OCI-LY3 (cell line): ENCODE measurements at regions not wholly inside any gene's neighbourhood (a gene's known extent, or its start where the extent isn't known, plus 50 kb on each side); places are given as distances from the start of the nearest gene placed in this dataset.
A peak's percentile ranks its signal among the peaks of the same experiment; 100 is the strongest.

Source experiments
- H2AFZ ChIP-seq: fragments of 200-600, 300-600 bp; shearing (Covaris generic); 2 replicates; pipeline ENCODE4 v1.6.0; 2014; ENCODE audit warnings: antibody characterized with exemption, low read depth, low read length
- H3K27ac ChIP-seq: fragments of 200-600, 300-600 bp; sonication (generic); 2 replicates; pipeline ENCODE4 v1.5.1; 2014; ENCODE audit warnings: mild to moderate bottlenecking, low read length, moderate library complexity, mixed read lengths
- H3K27me3 ChIP-seq: fragments of 200-600, 300-600 bp; sonication (generic); 2 replicates; pipeline ENCODE4 v1.6.1; 2014; ENCODE audit warnings: low read depth, low read length, mixed read lengths
- H3K36me3 ChIP-seq: fragments of 200-600, 300-600 bp; sonication (generic); replicated peaks from 2 replicates; pipeline ENCODE3; 2014; ENCODE audit warnings: low read depth, low read length, mixed read lengths
- H3K4me1 ChIP-seq: fragments of 300-600, 200-600 bp; sonication (generic); 2 replicates; pipeline ENCODE4 v1.6.1; 2014; ENCODE audit warnings: low read length, mixed read lengths
- H3K4me2 ChIP-seq: fragments of 200-600, 300-600 bp; sonication (generic); 2 replicates; pipeline ENCODE4 v1.6.1; 2014; ENCODE audit warnings: low read length, mixed read lengths
- H3K4me3 ChIP-seq: fragments of 300-600, 200-600 bp; sonication (generic); 2 replicates; pipeline ENCODE4 v1.5.1; 2014; ENCODE audit warnings: antibody characterized with exemption, mild to moderate bottlenecking, low read length, moderate library complexity
- H3K79me2 ChIP-seq: fragments of 300-600, 200-600 bp; shearing (Covaris generic); 2 replicates; pipeline ENCODE4 v1.6.1; 2014; ENCODE audit warnings: mild to moderate bottlenecking, low read length, mixed read lengths
- H3K9ac ChIP-seq: fragments of 300-600, 200-600 bp; shearing (Covaris generic); 2 replicates; pipeline ENCODE4 v1.6.0; 2014; ENCODE audit warnings: mild to moderate bottlenecking, low read length, moderate library complexity
- H3K9me3 ChIP-seq: fragments of 200-600, 300-600 bp; shearing (Covaris generic); 2 replicates; pipeline ENCODE4 v1.6.1; 2014; ENCODE audit warnings: low read length, mixed read lengths; ENCODE audit not compliant: insufficient read depth
- H4K20me1 ChIP-seq: fragments of 200-600, 300-600 bp; sonication (generic); 2 replicates; pipeline ENCODE4 v1.6.1; 2016; ENCODE audit warnings: low read length, mixed read lengths; ENCODE audit not compliant: insufficient read depth
- EZH2phosphoT487 ChIP-seq: fragments of 200-600 bp; shearing (Covaris generic); IDR thresholded peaks from 2 replicates; pipeline ENCODE4 v1.6.1; 2018; ENCODE audit warnings: antibody characterized with exemption, mixed run types, low read depth
- TF ChIP-seq, protein P1 (sequence below): fragments of 200-600, 300-600 bp; sonication (generic); IDR thresholded peaks from 2 replicates; pipeline ENCODE4 v1.5.1; 2014; ENCODE audit warnings: antibody characterized with exemption, low read length, low read depth

DNA sequence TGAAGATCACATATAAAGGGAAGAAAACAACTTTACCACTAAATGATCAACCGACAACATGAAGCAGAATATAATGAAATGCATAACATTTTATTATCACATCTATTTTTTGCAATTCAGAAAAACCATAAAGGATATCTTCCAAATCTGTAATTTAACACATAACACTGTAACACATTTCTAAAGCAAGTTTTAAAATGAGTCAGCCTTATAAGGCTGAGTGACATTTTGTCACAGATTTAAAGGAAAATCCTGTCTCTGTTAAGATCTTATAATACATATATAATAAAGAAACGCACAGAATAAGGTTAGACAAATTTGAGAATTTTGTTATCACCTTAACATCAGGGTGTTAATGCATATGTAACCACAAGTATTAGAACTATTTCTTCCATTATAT lies 198.4 kb upstream of the RASA1 start:
- Histone ChIP-seq H3K4me3 (no peak overlapping the region), H3K4me1 (no peaks in the 10 kb centered on the region), H3K27ac (no peak overlapping the region), H3K9ac (no peak overlapping the region), H4K20me1 (no peaks in the 10 kb centered on the region), H3K9me3 (no peaks in the 10 kb centered on the region), H2AFZ (no peak overlapping the region), H3K36me3 (no peaks in the 10 kb centered on the region), H3K27me3 (no peaks in the 10 kb centered on the region), H3K79me2 (no peaks in the 10 kb centered on the region), H3K4me2 (no peak overlapping the region)
- TF ChIP-seq, protein P1, sequence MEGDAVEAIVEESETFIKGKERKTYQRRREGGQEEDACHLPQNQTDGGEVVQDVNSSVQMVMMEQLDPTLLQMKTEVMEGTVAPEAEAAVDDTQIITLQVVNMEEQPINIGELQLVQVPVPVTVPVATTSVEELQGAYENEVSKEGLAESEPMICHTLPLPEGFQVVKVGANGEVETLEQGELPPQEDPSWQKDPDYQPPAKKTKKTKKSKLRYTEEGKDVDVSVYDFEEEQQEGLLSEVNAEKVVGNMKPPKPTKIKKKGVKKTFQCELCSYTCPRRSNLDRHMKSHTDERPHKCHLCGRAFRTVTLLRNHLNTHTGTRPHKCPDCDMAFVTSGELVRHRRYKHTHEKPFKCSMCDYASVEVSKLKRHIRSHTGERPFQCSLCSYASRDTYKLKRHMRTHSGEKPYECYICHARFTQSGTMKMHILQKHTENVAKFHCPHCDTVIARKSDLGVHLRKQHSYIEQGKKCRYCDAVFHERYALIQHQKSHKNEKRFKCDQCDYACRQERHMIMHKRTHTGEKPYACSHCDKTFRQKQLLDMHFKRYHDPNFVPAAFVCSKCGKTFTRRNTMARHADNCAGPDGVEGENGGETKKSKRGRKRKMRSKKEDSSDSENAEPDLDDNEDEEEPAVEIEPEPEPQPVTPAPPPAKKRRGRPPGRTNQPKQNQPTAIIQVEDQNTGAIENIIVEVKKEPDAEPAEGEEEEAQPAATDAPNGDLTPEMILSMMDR = no peak
- TF ChIP-seq EZH2phosphoT487 = no peak

GRCh38 chr5:87069974-87070608 lies 197.6 kb upstream of the RASA1 start:
- Histone ChIP-seq H4K20me1 (no peaks in the 10 kb centered on the region), H3K9me3 (no peaks in the 10 kb centered on the region), H3K4me3 (no peak overlapping the region), H3K27ac (no peak overlapping the region), H3K27me3 (no peaks in the 10 kb centered on the region), H3K4me2 (no peak overlapping the region), H3K4me1 (no peaks in the 10 kb centered on the region), H3K79me2 (no peaks in the 10 kb centered on the region), H3K36me3 (no peaks in the 10 kb centered on the region), H3K9ac (no peak overlapping the region), H2AFZ (no peak overlapping the region)
- TF ChIP-seq EZH2phosphoT487 = no peak
- TF ChIP-seq, protein P1 = peak; percentile 42

- Histone ChIP-seq H3K4me3 (no peak overlapping the region), H3K9me3 (no peaks in the 10 kb centered on the region), H3K27me3 (no peaks in the 10 kb centered on the region), H3K9ac (no peak overlapping the region), H4K20me1 (no peaks in the 10 kb centered on the region), H3K79me2 (no peaks in the 10 kb centered on the region), H2AFZ (no peak overlapping the region), H3K36me3 (no peaks in the 10 kb centered on the region), H3K4me1 (no peaks in the 10 kb centered on the region), H3K4me2 (no peak overlapping the region), H3K27ac (no peak overlapping the region)
- no peak for TF ChIP-seq EZH2phosphoT487
- TF ChIP-seq, protein P1 = no peak
These were observed 193.6 kb upstream of the RASA1 start for GRCh38 chr5:87074072-87074471.

- no peak overlapping the region for H3K4me3 ChIP-seq
These were observed 192.6 kb upstream of the RASA1 start for GRCh38 chr5:87074934-87075541.

More at GRCh38 chr5:87074934-87075541, 192.6 kb upstream of the RASA1 start:
- no peak overlapping the region for H3K27ac ChIP-seq
- H3K36me3 ChIP-seq = no peaks in the 10 kb centered on the region
- TF ChIP-seq, protein P1 = no peak
- no peak for TF ChIP-seq EZH2phosphoT487
- no peaks in the 10 kb centered on the region for H3K27me3 ChIP-seq
- no peak overlapping the region for H3K4me2 ChIP-seq
- H3K79me2 ChIP-seq = no peaks in the 10 kb centered on the region
- no peaks in the 10 kb centered on the region for H4K20me1 ChIP-seq
- H2AFZ ChIP-seq = peak overlapping the region; percentile 69
- H3K4me1 ChIP-seq = no peaks in the 10 kb centered on the region
- H3K9ac ChIP-seq = no peak overlapping the region
- H3K9me3 ChIP-seq = no peaks in the 10 kb centered on the region
